ENCODE measurements at regions not wholly inside any gene's neighbourhood (a gene's known extent, or its start where the extent isn't known, plus 50 kb on each side); places are given as distances from the start of the nearest gene placed in this dataset.

DNA sequence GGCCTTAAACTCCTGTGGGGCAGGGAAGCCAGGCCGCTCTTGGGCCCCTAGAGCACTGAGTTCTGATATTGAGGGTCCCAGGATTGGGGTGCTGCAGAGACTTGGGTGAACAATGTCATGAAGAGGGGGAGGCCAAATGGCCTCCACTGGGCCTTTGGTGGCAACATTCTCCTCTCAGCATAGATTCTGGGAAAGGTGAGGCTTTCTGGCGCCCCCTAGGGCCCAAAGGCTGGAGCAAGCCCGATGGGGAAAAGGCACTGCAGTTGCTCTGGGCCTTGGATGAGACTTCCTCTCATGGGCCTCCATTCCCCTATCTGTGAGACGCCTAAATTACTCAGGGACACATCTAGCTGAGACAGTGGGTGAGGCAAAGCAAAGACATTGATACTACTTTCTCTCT, 84.8 kb downstream of the ACAA2 start:
- TF ChIP-seq CTCF (IDR thresholded peaks at IDR 0.05; ENCODE audit: extremely low read depth in 1 of 2, insufficient read depth in 1 of 2, low read depth in 1 of 2, low read length in 2 of 2) = peak; percentile 84 to 87
- TF ChIP-seq FOS (IDR thresholded peaks at IDR 0.05; ENCODE audit: borderline replicate concordance, insufficient read depth, low read length) = no peak
- TF ChIP-seq POLR2A (IDR thresholded peaks at IDR 0.05; ENCODE audit: low read depth, low read length) = no peak
- no peak for TF ChIP-seq GATA2 (IDR thresholded peaks at IDR 0.05; ENCODE audit: insufficient read depth, insufficient read length, low read depth, low read length)
